GM19043 (cell line): ENCODE measurements at regions not wholly inside any gene's neighbourhood (a gene's known extent, or its start where the extent isn't known, plus 50 kb on each side); places are given as distances from the start of the nearest gene placed in this dataset.

Source experiments
- ATAC-seq: cut with Tn5 transposase; IDR thresholded peaks from one replicate; pipeline ENCODE4 v1.9.1; 2021; ENCODE audit warnings: low read depth; ENCODE audit not compliant: unreplicated experiment

GRCh38 chr5:2010940-2011339 lies 128.2 kb upstream of the IRX4 start:
- no peak for ATAC-seq

GRCh38 chr5:2009986-2010914 lies 127.5 kb upstream of the IRX4 start:
- ATAC-seq: no peak

GRCh38 chr5:2008851-2009629 lies 126.3 kb upstream of the IRX4 start:
- ATAC-seq: no peak

GRCh38 chr5:2007878-2008501 lies 125.3 kb upstream of the IRX4 start:
- ATAC-seq: no peak

GRCh38 chr5:2007496-2007877 lies 124.8 kb upstream of the IRX4 start:
- no peak for ATAC-seq

GRCh38 chr5:2006971-2007291 lies 124.2 kb upstream of the IRX4 start:
- no peak for ATAC-seq

- ATAC-seq: no peak
Measured at GRCh38 chr5:2006193-2006970, 123.7 kb upstream of the IRX4 start.

GRCh38 chr5:2005101-2006041 lies 122.6 kb upstream of the IRX4 start:
- ATAC-seq: no peak

GRCh38 chr5:2003690-2004365 lies 121.1 kb upstream of the IRX4 start:
- ATAC-seq: no peak

- ATAC-seq: no peak
Measured at GRCh38 chr5:2003206-2003605, 120.5 kb upstream of the IRX4 start.

- no peak for ATAC-seq
Measured at GRCh38 chr5:2001300-2001699, 118.6 kb upstream of the IRX4 start.

GRCh38 chr5:2000591-2000990 lies 117.9 kb upstream of the IRX4 start:
- no peak for ATAC-seq

- ATAC-seq: no peak
Measured at GRCh38 chr5:1999794-2000193, 117.1 kb upstream of the IRX4 start.

GRCh38 chr5:1998716-1999317 lies 116.1 kb upstream of the IRX4 start:
- ATAC-seq: no peak

- ATAC-seq: no peak
Measured at GRCh38 chr5:1998348-1998669, 115.6 kb upstream of the IRX4 start.

GRCh38 chr5:1997640-1998347 lies 115.1 kb upstream of the IRX4 start:
- ATAC-seq: no peak

GRCh38 chr5:1995491-1995890 lies 112.8 kb upstream of the IRX4 start:
- ATAC-seq: no peak

GRCh38 chr5:1987471-1987870 lies 104.7 kb upstream of the IRX4 start:
- no peak for ATAC-seq
